ENCODE measurements at regions not wholly inside any gene's neighbourhood (a gene's known extent, or its start where the extent isn't known, plus 50 kb on each side); places are given as distances from the start of the nearest gene placed in this dataset.

DNA sequence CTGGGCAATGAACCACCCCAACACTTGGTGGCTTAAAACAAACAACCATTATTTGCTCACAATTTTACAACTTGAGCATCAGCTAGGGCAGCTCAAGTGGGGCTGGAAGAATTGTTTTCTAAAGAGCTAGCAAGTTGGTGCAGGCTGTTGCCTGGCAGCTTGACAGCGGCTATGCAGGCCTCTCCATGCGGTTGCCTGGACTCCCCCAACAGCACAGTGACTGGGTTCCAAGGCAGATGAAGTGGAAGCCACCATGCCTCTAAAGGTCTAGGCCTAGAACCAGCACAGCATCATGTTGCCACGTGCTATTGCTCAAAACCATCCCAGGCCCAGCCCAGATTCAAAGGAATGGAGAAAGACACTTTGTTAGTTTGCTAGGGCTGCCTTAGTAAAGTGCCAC, 114.8 kb downstream of the BCOR start:
- Histone ChIP-seq H3K27ac (ENCODE audit: extremely low read depth, low read depth, low read length) (no peak overlapping the region), H3K9me3 (ENCODE audit: control insufficient read depth, insufficient read depth, low read depth, low read length) (no peaks in the 10 kb centered on the region), H3K4me3 (ENCODE audit: low read depth, low read length) (no peak overlapping the region), H3K4me1 (ENCODE audit: control insufficient read depth, insufficient read depth, low read length) (no peaks in the 10 kb centered on the region), H3K36me3 (ENCODE audit: control insufficient read depth in 2 of 2, insufficient read depth in 1 of 2, low read length in 2 of 2) (no peaks in the 10 kb centered on the region)
- TF ChIP-seq, protein P1, sequence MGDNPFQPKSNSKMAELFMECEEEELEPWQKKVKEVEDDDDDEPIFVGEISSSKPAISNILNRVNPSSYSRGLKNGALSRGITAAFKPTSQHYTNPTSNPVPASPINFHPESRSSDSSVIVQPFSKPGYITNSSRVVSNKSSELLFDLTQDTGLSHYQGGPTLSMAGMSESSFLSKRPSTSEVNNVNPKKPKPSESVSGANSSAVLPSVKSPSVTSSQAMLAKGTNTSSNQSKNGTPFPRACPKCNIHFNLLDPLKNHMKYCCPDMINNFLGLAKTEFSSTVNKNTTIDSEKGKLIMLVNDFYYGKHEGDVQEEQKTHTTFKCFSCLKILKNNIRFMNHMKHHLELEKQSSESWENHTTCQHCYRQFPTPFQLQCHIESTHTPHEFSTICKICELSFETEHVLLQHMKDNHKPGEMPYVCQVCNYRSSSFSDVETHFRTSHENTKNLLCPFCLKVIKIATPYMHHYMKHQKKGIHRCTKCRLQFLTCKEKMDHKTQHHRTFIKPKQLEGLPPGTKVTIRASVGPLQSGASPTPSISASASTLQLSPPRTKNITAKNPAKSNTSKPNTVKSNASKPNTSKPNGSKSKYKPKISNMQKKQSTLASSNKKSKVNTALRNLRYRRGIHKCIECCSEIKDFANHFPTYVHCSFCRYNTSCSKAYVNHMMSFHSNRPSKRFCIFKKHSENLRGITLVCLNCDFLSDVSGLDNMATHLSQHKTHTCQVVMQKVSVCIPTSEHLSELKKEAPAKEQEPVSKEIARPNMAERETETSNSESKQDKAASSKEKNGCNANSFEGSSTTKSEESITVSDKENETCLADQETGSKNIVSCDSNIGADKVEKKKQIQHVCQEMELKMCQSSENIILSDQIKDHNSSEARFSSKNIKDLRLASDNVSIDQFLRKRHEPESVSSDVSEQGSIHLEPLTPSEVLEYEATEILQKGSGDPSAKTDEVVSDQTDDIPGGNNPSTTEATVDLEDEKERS (tag by site-specific recombination; IDR thresholded peaks at IDR 0.05), result no peak
- TF ChIP-seq ZNF121 (tag by site-specific recombination; IDR thresholded peaks at IDR 0.05) (no peak), KLF9 (tag by site-specific recombination; IDR thresholded peaks at IDR 0.05; ENCODE audit: low read depth) (no peak), ZBTB7A (tag by site-specific recombination; IDR thresholded peaks at IDR 0.05; ENCODE audit: low read depth) (no peak), ZNF138 (tag by site-specific recombination; IDR thresholded peaks at IDR 0.05; ENCODE audit: borderline replicate concordance) (no peak), FEZF1 (tag by site-specific recombination; IDR thresholded peaks at IDR 0.05) (0 out of 2 replicates have a peak, but pooled peaks have one; percentile 12)
- TF ChIP-seq, protein P2, sequence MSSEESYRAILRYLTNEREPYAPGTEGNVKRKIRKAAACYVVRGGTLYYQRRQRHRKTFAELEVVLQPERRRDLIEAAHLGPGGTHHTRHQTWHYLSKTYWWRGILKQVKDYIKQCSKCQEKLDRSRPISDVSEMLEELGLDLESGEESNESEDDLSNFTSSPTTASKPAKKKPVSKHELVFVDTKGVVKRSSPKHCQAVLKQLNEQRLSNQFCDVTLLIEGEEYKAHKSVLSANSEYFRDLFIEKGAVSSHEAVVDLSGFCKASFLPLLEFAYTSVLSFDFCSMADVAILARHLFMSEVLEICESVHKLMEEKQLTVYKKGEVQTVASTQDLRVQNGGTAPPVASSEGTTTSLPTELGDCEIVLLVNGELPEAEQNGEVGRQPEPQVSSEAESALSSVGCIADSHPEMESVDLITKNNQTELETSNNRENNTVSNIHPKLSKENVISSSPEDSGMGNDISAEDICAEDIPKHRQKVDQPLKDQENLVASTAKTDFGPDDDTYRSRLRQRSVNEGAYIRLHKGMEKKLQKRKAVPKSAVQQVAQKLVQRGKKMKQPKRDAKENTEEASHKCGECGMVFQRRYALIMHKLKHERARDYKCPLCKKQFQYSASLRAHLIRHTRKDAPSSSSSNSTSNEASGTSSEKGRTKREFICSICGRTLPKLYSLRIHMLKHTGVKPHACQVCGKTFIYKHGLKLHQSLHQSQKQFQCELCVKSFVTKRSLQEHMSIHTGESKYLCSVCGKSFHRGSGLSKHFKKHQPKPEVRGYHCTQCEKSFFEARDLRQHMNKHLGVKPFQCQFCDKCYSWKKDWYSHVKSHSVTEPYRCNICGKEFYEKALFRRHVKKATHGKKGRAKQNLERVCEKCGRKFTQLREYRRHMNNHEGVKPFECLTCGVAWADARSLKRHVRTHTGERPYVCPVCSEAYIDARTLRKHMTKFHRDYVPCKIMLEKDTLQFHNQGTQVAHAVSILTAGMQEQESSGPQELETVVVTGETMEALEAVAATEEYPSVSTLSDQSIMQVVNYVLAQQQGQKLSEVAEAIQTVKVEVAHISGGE (tag by site-specific recombination; conservative IDR thresholded peaks at IDR 0.05; ENCODE audit: low read depth), result no peak
- TF ChIP-seq, protein P3, sequence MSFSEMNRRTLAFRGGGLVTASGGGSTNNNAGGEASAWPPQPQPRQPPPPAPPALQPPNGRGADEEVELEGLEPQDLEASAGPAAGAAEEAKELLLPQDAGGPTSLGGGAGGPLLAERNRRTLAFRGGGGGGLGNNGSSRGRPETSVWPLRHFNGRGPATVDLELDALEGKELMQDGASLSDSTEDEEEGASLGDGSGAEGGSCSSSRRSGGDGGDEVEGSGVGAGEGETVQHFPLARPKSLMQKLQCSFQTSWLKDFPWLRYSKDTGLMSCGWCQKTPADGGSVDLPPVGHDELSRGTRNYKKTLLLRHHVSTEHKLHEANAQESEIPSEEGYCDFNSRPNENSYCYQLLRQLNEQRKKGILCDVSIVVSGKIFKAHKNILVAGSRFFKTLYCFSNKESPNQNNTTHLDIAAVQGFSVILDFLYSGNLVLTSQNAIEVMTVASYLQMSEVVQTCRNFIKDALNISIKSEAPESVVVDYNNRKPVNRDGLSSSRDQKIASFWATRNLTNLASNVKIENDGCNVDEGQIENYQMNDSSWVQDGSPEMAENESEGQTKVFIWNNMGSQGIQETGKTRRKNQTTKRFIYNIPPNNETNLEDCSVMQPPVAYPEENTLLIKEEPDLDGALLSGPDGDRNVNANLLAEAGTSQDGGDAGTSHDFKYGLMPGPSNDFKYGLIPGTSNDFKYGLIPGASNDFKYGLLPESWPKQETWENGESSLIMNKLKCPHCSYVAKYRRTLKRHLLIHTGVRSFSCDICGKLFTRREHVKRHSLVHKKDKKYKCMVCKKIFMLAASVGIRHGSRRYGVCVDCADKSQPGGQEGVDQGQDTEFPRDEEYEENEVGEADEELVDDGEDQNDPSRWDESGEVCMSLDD (tag by site-specific recombination; IDR thresholded peaks at IDR 0.05), result no peak
- TF ChIP-seq, protein P4, sequence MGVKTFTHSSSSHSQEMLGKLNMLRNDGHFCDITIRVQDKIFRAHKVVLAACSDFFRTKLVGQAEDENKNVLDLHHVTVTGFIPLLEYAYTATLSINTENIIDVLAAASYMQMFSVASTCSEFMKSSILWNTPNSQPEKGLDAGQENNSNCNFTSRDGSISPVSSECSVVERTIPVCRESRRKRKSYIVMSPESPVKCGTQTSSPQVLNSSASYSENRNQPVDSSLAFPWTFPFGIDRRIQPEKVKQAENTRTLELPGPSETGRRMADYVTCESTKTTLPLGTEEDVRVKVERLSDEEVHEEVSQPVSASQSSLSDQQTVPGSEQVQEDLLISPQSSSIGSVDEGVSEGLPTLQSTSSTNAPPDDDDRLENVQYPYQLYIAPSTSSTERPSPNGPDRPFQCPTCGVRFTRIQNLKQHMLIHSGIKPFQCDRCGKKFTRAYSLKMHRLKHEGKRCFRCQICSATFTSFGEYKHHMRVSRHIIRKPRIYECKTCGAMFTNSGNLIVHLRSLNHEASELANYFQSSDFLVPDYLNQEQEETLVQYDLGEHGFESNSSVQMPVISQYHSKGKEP (tag by site-specific recombination; IDR thresholded peaks at IDR 0.05), result no peak
- ChIA-PET POLR2A (no interaction called here), CTCF (no interaction called here)

DNA sequence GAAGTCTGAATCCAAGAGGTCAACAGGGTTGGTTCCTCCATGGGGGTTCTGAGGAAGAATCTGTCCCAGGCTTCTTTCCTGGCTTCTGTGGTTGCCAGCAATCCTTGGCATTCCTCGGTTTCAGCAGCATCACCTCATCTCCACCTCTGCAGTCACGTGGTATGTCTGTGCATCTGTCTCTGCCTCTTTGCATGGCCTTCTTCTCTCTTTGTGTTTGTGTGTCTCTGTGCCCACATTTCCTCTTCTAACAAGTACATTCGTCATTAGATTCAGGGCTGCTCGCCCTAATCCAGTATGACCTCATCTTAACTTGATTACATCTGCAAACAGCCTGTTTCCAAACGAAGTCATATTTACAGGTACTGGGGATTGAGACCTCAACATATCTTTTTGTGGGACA, 114.0 kb downstream of the BCOR start:
- no peaks in the 10 kb centered on the region for H3K36me3 ChIP-seq (ENCODE audit: control insufficient read depth in 2 of 2, insufficient read depth in 1 of 2, low read length in 2 of 2)
- CTCF ChIA-PET, result interaction anchor here (0.9 kb wide), 1 partner anchor 287 kb away, joined by 4 read pairs; no protein-coding TSS in a partner anchor
- no peaks in the 10 kb centered on the region for H3K9me3 ChIP-seq (ENCODE audit: control insufficient read depth, insufficient read depth, low read depth, low read length)
- H3K4me1 ChIP-seq (ENCODE audit: control insufficient read depth, insufficient read depth, low read length), result no peaks in the 10 kb centered on the region
- POLR2A ChIA-PET, result no interaction called here
- H3K4me3 ChIP-seq (ENCODE audit: low read depth, low read length), result no peak overlapping the region
- no peak overlapping the region for H3K27ac ChIP-seq (ENCODE audit: extremely low read depth, low read depth, low read length)
- TF ChIP-seq ZNF311 (tag by site-specific recombination; IDR thresholded peaks at IDR 0.05; ENCODE audit: borderline replicate concordance) (no peak), ZNF776 (tag by site-specific recombination; IDR thresholded peaks at IDR 0.05; ENCODE audit: borderline replicate concordance) (no peak), ZNF121 (tag by site-specific recombination; IDR thresholded peaks at IDR 0.05) (no peak), ZNF501 (tag by site-specific recombination; IDR thresholded peaks at IDR 0.05) (no peak), ZNF335 (tag by site-specific recombination; conservative IDR thresholded peaks at IDR 0.05) (peak; percentile 41), ZNF660 (tag by site-specific recombination; IDR thresholded peaks at IDR 0.05) (no peak), ZBTB17 (tag by site-specific recombination; IDR thresholded peaks at IDR 0.05) (0 out of 2 replicates have a peak, but pooled peaks have one; percentile 38), ZFHX2 (tag by site-specific recombination; conservative IDR thresholded peaks at IDR 0.05) (peak; percentile 22; the same call in 1 of the 2 replicates), ZBTB7A (tag by site-specific recombination; IDR thresholded peaks at IDR 0.05; ENCODE audit: low read depth) (no peak), ZNF16 (tag by site-specific recombination; IDR thresholded peaks at IDR 0.05; ENCODE audit: low read depth) (no peak), ZNF354C (tag by site-specific recombination; IDR thresholded peaks at IDR 0.05; ENCODE audit: borderline replicate concordance, low read depth) (no peak), ZNF596 (tag by site-specific recombination; IDR thresholded peaks at IDR 0.05) (no peak), ZBTB8A (tag by site-specific recombination; IDR thresholded peaks at IDR 0.05) (peak; percentile 70; the same call in 1 of the 2 replicates), KLF7 (tag by site-specific recombination; IDR thresholded peaks at IDR 0.05; ENCODE audit: borderline replicate concordance) (no peak)
- TF ChIP-seq, protein P5, sequence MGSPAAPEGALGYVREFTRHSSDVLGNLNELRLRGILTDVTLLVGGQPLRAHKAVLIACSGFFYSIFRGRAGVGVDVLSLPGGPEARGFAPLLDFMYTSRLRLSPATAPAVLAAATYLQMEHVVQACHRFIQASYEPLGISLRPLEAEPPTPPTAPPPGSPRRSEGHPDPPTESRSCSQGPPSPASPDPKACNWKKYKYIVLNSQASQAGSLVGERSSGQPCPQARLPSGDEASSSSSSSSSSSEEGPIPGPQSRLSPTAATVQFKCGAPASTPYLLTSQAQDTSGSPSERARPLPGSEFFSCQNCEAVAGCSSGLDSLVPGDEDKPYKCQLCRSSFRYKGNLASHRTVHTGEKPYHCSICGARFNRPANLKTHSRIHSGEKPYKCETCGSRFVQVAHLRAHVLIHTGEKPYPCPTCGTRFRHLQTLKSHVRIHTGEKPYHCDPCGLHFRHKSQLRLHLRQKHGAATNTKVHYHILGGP (tag by site-specific recombination; IDR thresholded peaks at IDR 0.05), result no peak

All from HEK293 (cell line).